ENCODE measurements at regions not wholly inside any gene's neighbourhood (a gene's known extent, or its start where the extent isn't known, plus 50 kb on each side); places are given as distances from the start of the nearest gene placed in this dataset.
A peak's percentile ranks its signal among the peaks of the same experiment; 100 is the strongest.

DNA sequence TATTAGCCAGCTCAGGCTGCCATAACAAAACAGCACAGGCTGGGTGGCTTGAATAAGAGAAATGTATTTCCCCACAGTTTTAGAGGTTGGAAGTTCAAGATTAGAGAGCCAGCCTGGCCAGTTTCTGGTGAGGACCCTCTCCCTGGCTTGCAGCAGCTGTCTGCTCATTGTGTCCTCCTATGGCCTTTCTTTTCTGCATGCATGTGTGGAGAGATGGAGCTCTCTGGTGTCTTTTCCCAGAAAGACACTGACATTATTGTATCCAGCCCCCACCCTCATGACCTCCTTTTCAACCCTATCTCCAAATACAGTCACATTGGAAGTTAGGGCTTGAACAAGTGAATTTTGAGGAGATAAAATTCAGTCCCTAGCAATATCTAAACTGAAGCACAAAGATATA is 263.8 kb upstream of the PABPC4L start:
- DNase-seq, result peak in 1 of 2 donors; percentile 1

DNA sequence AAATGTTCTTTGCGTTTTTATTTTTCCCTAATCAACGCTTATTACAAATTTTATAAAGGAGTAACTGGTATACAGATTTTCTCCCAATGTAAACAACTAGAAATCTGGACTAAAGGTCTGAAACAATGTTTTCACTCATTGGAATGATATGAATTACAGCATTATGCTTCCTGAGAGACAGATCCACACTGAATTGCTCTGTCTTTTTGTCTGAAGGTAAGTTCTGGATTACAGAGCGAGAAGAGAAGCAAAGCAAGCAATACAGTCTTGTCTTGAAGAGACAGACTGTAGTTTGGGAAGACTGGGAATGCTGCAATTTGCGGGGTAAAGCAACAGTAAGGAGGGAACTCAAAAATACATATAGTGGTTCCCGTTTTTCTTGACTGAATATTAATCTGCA is 262.2 kb upstream of the PABPC4L start:
- no peak for DNase-seq

DNA sequence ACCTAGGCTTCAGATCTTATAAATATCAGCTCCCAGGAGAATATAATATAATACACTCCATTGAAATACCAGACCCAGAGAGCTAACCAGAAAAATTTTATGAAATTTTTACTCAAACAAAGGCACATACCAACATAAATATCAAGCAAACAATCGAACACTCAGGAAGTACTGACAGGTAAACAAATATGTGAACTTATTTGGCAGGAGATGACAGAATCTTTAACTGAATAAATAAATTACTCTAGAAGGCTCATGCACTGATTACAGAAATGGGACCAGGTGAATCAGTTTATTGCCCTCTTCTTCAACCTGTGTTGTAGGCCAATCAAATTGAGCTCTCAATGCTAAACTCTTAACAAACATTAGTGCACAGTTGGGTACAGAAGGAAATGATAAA is 225.2 kb upstream of the PABPC4L start:
- DNase-seq, result no peak

DNA sequence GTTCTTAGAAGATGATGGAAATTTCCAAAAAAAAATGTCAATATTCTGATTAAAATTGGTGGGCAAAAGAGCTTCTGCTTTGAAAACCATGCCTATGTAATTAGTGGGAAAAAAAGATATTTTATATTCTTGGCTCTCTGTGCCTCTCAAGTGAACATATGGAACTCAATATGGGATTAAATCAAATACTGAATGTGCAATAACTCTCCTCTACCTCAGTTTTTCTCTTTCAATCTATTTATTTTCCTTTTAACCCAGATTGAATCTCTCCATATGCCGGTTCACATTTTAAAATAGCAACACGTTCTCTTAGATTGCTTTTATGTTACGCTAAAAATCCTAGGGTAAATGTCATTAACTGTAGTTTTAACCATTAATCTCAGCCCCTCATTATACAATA is 224.2 kb upstream of the PABPC4L start:
- DNase-seq, result no peak

DNA sequence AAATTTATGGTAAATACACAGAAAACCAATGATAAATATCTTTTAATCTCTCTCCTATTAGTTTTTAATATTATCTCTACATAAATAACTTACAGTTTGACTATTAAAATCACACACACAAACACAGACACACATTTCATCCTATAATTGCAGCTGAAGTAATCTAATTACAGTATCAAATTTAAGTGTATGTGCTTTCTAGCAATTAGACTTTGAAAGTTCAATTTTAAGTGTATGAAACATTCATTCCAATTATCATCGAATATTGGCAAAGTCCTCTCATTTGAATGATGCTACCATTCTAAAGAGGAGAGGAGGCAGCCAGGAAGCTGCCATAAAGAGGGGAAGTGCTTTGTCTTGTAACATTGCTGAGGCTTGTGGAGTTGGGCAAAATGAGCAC is 221.2 kb upstream of the PABPC4L start:
- no peak for DNase-seq

DNA sequence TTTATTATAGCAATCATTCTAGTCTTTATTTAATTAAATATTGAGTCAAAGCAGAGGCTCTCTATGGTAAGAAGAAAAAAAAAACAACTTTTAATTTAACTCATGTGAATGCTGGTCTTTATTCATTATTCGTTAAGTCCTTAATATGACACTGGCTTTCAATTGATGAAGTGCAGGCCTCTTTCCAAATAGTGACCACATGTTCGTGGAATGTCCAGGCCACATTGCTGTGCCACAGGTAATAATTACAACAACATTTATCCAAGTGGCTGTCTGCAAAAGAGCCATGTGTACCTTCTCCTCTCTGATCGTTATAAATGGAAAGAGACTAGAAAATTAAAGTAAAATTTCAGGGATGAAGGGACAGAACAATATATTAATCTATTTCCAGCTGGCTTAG is 220.1 kb upstream of the PABPC4L start:
- DNase-seq, result no peak

DNA sequence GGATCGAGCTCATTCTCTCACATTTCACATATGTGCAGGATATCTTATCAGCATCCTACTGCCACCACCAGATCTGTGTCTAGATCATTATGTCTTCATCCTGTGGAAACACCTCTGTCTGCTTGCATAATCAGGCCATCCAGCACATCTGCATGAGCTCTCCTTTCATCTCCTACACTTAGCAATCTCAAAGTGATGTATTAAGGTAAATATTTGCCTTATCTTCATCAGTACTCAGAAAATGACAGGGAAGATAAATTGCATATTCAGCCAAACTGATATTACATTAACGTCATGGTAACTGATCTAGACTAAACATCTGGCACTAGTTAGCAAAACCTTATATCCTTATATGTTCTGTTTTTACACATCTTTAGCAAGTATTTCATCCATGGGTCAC is 207.3 kb upstream of the PABPC4L start:
- DNase-seq, result no peak

DNA sequence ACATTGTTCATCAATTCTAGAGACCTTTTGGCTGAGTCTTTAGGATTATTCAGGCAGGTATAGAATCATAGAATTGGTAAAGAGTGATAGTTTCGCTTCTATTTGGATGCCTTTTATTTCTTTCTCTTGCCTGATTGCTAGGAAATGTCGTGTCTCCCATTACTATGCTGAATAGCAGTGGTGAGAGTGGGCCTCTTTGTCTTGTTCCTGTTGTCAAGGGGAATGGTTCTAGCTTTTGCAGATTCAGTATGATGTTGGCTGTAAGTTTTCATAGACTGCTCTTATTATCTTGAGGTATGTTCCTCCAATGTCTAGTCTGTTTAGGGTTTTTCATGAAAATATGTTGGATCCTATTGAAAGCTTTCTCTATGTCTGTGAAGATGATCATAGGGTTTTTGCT is 200.2 kb upstream of the PABPC4L start:
- DNase-seq, result no peak

DNA sequence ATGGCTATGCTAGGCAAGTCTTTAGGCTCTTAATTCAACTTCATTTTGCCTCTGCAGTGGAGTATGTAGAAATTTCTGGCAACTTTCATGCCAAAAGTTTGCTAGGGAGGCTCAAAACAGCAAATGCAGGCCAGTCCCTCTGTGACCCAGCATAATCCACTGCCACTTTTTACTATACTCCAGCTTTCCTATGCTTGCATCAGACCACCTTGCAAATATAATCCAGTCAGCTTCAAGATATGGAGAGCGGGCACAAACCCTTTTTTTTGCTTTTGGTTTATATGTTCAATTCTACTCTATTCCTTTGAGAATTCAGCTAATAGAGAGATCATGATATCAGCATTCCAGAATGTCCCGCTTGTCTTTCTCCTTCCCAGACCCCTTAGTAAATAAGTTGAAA is 192.0 kb upstream of the PABPC4L start:
- no peak for DNase-seq

DNA sequence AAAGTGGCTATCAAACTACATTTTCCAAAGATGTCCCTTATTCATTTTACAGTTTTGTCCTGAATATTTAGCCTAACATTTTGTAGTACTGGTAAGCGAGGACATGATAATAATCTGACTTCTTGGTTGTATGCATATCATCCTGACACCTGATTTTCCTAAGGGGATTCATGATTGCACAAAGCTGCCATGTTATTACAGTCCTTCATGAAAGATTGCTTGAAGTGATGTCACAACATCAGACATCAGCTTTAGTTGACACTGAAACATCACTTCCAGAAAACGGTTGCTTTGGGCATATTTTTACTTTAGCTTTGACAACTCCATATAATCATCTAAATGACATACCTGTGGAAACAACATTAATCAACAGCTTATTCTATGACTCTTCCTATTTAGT is 188.7 kb upstream of the PABPC4L start:
- DNase-seq, result no peak

DNA sequence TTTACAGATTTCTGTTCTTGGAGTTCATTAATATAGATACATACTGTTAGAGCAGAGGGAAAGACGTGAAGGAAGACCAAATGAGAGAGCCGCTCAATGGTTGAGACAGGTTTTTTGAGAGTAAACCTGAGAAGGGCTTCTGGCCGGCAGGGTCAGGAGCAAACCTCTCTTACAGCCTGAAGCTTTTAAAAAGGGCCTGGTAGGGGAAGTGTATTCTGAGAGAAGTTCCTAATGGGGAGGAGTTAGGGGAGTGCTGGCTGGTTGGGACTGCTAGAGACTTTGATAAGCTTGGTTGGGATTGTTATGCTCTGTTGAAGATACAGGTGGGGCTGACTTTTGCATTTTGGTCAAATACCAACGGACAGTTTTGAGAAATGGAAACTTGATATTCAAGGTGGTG is 186.8 kb upstream of the PABPC4L start:
- no peak for DNase-seq

DNA sequence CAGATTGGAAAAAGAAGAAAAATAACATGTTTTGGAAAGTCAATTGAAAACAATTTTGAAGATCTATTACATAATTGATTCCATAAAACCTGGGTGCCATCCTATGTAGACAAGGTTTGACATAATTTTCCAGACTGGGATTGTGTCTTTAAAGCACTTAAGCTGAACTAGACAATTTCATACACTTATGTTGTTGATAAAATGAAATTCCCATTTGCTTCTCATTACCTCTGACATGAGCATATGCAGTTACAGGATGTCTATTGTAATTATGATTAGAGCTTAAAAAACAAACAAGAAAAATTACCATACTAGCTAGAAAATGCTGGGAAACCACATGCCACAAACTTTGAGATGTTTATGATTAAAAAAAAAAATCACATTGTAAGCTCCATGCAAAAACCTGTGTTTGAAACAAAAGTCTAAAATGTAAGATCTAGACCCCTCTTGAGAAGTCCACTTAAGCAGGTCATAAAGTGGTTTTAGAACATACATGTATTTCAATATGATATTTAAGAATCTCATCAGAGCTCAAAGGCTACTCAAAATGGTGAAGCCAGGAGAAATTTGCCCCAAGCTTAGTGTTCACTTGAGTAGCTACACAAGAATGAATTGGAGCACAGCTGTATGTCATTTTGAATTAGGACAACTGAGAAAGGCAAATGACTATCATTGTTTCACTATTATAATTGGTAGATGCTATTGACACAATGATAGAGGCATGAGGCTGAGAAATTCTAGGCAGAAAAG is 181.1 kb upstream of the PABPC4L start:
- no peak for DNase-seq

DNA sequence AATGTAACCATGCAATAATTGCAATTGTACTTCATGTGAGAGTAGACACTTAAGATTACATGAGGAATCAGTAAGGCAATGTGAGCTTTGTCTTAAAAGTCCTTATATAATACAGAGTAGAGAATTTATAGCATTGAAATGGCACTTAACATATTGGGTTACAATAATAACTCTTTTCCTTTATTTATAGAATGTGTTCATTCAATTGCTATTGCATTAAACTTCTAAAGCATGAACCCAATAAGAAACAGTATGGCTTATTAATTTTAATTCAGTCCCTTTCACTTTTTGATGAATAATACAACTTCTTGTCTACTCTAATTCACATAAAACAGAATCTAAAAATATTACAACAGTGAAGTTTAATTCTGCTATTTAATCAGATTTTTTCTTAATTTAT is 174.2 kb upstream of the PABPC4L start:
- DNase-seq, result no peak

DNA sequence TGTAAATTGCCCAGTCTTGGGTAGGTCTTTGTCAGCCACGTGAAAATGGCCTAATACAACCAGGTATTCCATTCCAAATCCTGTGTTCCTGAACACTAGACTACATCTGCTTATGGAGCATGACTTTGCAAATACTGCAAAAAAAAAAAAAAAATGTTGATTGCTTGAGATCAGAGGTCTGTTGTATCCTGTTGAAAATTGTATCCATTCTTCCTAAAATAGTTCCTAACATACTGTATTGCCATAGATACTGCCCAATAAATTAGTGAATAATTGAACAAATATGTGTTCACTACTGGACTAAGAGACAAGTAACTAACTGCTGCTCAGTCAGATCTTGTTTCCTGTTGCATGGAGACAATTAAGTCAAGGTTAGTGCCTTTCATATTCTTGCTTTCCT is 164.3 kb upstream of the PABPC4L start:
- DNase-seq, result no peak

DNA sequence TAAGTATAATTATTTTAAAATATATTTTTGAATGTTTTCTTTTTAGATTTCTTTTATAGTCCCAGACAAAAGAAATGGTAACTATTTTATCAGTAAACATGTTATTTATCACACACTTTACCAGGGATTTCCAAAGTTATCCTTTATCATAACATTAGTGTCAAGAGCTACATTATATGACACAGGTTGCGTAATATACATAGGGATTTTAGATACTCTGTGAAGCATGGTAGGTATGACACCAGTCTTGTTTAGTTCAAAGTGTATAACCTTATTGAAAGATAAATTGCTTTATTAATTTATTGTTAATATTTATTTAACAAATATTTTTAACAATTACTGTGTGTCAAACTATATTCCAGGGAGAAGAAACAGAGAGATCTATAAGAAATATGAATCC is 163.3 kb upstream of the PABPC4L start:
- no peak for DNase-seq

DNA sequence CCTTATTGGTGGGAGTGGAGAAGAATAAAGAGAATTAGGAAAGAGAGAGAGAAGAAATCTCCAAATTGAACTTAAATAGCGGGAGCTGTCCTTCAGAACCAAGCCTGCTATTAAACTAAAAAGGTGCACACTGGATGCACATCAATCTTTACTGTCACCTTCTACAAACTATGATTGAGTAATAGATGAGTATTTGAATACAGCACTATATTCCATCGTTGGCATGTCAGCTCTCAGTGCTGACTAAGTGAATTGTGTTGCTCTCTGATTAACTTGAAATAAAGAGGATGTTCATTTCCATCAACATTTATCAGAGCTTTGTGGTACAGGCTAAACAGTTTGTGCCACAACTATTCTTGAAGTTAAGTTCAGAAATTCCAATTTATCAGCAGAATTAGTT is 143.7 kb upstream of the PABPC4L start:
- DNase-seq, result no peak

DNA sequence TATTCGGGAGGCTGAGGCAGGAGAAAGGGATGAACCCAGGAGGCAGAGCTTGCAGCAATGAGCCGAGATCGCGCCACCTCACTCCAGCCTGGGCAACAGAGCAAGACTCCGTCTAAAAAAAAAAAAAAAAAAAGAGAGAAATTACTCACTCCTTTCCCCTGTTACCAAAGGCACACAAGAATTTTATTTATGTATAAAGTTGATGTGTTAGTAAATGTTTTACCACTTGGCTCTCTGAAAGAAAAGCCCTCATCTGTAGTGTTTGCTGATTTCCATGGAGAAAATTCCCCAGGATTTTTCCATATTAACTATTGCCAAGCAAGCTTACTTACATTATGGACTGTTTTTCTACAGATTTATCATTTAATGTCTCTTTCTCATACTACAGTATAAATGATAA is 142.1 kb upstream of the PABPC4L start:
- no peak for DNase-seq

DNA sequence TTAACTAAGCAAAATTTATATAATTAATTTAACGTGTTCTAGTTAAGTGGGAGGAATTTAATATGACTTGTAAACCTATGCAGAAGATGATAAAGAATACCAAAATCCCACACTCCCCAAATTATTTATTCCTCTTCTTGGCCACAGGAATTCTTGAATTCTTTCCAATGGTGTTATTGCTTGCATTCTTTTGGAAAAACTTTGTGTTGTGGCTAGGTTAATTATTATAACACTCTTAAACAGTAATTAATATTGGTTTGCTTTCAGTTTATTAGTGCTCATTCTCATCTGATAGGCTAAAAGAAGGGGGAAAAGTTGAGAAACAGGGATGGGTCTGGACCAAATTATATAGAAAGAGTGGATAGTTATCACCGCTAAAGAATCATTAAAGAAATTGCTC is 141.5 kb upstream of the PABPC4L start:
- DNase-seq, result no peak

DNA sequence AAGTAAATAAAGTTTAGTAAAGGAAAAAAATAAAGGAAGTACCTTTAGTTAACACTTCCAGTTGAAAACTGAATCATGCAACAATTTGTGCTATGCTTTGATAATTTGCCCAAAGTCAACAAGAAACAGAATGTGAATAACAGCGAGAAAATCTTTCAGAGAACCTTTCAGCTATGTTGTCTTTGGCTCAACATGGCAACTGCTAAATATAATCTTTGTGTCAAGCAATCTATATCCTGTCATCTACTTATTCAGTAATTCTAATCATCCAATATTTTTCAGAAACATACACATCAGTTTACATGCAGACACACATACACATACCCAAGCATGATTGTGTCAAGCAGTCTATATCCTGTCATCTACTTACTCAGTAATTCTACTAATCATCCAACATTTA is 136.0 kb upstream of the PABPC4L start:
- DNase-seq, result no peak

DNA sequence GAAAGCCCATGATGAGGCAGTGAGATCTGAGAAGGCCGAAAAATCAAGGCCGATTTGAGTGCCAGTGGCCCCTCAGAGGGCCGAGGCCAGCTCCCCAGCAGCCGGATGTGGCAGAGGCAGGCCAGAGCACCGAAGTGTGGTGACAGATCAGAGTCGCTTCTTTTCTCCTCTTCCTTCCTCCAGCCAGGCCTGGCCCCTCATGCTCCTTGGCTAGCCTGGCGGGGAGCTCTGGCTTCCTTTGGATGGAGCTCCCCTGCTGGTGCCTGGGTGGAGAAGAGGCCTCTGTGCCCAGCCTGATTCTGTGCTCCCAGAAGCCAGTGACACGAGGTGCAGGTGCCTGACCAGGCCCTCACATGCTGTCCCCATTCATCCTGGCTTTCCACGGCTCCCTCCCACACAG is 127.2 kb upstream of the PABPC4L start:
- DNase-seq, result no peak

DNA sequence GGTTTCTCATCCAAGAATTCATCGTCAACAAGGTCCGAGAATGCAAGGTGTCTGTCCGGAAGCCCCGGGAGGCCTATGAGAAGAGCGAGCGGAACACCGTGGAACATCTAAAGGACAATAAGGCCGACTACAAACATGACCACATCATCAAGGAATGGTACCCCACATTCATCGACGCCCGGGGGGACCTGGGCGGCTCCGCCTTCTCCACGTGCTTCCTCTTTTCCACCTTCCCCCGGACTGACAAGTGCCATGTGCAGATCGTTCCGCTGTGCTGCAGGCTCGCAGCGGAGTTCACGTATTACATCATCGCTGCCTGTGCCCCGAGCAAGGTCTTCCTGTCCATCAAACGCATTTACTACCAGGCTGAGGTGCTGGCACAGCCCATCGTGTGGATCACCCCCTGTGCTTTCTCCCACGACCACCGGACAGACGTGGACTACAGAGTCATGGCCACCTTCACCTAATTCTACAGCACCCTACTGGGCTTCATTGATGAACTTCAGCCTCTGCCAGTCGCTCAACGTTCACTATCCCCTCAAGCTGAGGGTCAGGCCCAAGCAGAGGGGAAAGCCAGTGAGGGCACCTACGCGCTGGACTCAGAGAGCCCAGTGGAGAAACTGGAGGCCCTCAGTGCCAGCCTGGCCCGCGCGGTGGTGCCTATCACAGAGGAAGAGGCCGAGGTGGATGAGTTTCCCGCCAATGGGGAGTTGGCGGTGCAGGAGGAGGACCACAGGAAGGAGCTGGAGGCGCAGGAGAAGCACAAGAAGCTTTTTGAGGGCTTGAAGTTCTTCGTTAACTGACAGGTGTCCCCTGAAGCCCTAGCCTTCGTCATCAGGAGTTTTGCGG is 125.9 kb upstream of the PABPC4L start:
- DNase-seq, result no peak

DNA sequence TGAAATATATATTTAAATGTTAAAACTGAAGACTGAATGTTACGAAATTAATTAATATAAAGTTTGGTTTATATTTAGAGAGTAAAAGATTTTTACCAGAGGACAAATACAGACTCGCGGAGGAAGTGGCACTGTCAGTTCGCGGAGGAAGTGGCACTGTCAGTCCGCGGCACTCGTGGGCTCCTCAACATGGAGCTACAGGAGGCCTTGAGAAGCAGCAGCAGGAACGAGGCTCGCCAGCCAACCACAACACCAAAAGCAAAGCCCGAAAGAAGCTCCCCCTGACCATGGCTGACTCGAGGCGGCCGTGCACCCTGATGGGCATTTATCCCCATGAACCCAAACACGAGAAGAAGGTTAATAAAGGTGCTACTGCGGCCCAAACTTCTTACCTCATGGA is 125.3 kb upstream of the PABPC4L start:
- no peak for DNase-seq

DNA sequence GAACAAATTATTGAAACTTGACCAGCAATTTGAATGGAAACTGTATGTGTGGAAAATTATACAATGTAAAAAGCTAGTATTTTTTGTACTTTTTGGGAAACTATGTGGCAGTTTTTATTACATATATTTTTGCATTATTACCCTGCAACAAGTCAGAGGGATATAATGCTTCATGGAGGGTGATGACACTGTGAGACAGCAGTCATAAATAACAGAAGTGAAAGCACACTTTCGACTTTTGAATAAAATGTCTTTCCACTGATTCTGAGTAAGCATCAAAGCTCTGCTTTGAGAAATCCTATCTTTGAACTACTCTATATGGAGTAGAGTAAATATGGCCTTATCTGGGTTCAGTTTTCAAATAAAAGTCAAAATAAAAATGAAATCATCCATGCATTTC is 122.6 kb upstream of the PABPC4L start:
- no peak for DNase-seq

DNA sequence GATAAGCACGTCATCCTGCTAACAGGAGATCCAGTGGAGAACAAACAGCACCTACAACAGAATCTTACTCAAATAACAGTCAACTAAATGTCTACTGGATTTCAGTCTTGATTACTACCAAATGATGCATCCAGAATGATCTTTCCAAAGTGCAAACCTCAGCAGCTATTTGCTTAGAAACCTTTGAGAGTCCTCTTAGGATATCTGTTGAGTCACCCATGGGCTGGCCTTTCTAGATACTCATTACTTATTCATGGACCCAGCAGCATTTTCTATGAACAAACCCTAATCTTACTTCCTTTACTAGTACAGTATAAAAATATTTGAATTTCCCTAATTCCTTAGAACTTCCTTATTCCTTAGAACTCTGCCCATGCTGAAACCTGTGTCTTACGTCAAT is 118.5 kb upstream of the PABPC4L start:
- DNase-seq, result no peak

DNA sequence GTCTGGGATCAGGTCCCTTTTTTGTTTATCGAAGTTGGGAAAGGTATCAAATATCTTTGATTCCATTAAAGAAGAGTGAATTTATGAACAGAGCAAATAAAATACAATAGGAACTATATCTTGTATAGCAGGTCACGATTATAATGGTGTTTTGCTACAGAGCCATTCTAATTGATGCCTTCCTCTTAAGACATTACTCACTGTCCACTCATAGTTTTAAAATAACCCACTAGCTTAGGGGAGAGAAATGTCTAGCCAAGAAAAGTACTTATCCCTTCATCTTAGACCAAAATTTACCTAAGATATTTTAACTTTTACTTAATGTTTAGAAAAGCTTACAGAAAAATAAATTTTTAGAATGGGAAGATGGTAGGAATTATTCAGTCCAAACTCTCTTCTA is 112.0 kb upstream of the PABPC4L start:
- no peak for DNase-seq
